Testis (tissue), 2 donors: ENCODE measurements at regions not wholly inside any gene's neighbourhood (a gene's known extent, or its start where the extent isn't known, plus 50 kb on each side); places are given as distances from the start of the nearest gene placed in this dataset.

Experiments
- CTCF ChIP-seq, 3 experiments: fragments of 450-650 bp in 2 of 3; fragments of 200-600 bp in 1 of 3; sonication (generic) in 1 of 3; IDR thresholded peaks; one replicate each; pipeline ENCODE4 v1.5.1; 2016 to 2019; ENCODE audit warnings: antibody characterized with exemption in 3 of 3, mild to moderate bottlenecking in 2 of 3, moderate library complexity in 1 of 3
- POLR2A ChIP-seq: fragments of 450-650 bp; IDR thresholded peaks from one replicate; pipeline ENCODE4 v1.6.1; 2017; ENCODE audit warnings: antibody characterized with exemption, mild to moderate bottlenecking, moderate library complexity

GRCh38 chr12:46493834-46494181 lies 121.2 kb upstream of the SLC38A2 start:
- TF ChIP-seq CTCF (IDR thresholded peaks at IDR 0.05) (no peak), POLR2A (no peak)
